B cell (primary cell): ENCODE measurements at regions not wholly inside any gene's neighbourhood (a gene's known extent, or its start where the extent isn't known, plus 50 kb on each side); places are given as distances from the start of the nearest gene placed in this dataset.

Source experiments
- EZH2 ChIP-seq: IDR thresholded peaks from 2 replicates; pipeline ENCODE4 v1.6.1; 2012; ENCODE audit warnings: borderline replicate concordance, low read depth, mild to moderate bottlenecking, moderate library complexity, low read length; ENCODE audit not compliant: insufficient read depth, poor library complexity, severe bottlenecking
- TF ChIP-seq, protein P1 (sequence below): fragments of 200-600 bp; IDR thresholded peaks from one replicate; pipeline ENCODE4 v1.8.0; 2022; ENCODE audit warnings: antibody characterized with exemption, mild to moderate bottlenecking

DNA sequence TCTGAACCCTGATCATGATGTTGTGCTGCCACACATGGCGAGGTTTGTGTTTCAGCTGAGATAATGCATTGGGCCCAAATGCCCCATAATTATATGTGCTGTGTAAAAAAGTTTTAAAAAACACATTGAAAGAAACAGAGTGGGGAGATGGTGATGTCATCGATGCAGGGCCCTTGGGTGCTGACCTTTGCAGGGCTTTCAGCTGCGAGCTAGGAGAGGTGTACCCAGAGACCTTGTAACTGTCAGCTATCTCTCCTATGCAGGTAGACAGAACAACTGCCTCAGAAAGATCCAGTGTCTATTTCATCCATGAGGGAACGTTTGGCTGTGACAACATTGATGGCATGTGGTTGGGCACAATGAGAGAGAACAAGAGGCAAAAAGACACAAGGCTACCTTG lies 286.9 kb upstream of the CELF4 start:
- TF ChIP-seq, protein P1, sequence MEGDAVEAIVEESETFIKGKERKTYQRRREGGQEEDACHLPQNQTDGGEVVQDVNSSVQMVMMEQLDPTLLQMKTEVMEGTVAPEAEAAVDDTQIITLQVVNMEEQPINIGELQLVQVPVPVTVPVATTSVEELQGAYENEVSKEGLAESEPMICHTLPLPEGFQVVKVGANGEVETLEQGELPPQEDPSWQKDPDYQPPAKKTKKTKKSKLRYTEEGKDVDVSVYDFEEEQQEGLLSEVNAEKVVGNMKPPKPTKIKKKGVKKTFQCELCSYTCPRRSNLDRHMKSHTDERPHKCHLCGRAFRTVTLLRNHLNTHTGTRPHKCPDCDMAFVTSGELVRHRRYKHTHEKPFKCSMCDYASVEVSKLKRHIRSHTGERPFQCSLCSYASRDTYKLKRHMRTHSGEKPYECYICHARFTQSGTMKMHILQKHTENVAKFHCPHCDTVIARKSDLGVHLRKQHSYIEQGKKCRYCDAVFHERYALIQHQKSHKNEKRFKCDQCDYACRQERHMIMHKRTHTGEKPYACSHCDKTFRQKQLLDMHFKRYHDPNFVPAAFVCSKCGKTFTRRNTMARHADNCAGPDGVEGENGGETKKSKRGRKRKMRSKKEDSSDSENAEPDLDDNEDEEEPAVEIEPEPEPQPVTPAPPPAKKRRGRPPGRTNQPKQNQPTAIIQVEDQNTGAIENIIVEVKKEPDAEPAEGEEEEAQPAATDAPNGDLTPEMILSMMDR, result no peak
- no peak for TF ChIP-seq EZH2
